Activated B cell treated with CpG ODN at 0.5 μM for 24 hours (primary cell): ENCODE measurements at regions not wholly inside any gene's neighbourhood (a gene's known extent, or its start where the extent isn't known, plus 50 kb on each side); places are given as distances from the start of the nearest gene placed in this dataset.

ENCODE experiments used
- ATAC-seq: fragments of 200-7000 bp; cut with Tn5 transposase; one replicate; pipeline ENCODE4 v1.10.0; 2021; ENCODE audit warnings: low read depth, mild to moderate bottlenecking, moderate library complexity
- CTCF ChIA-PET: fragments of 350-600 bp; sonication (Branson Sonifier 250); formaldehyde crosslinking; loops from one replicate; lab custom pipeline; 2021; ENCODE audit warnings: antibody characterized with exemption; lab: Charles Lee
- POLR2A ChIA-PET: fragments of 350-600 bp; sonication (Branson Sonifier 250); formaldehyde crosslinking; loops from one replicate; lab custom pipeline; 2021; ENCODE audit warnings: antibody characterized with exemption; lab: Charles Lee
- DNase-seq: peaks from one replicate; pipeline ENCODE4 v3.0.0; 2022
- H3K27ac Mint-ChIP-seq: one replicate; pipeline ENCODE4 v1.8.0; 2020; ENCODE audit warnings: mixed read lengths
- H3K27me3 Mint-ChIP-seq: one replicate; pipeline ENCODE4 v1.8.0; 2021; ENCODE audit warnings: mixed read lengths
- H3K36me3 Mint-ChIP-seq: one replicate; pipeline ENCODE4 v1.8.0; 2021; ENCODE audit warnings: low read depth, mixed read lengths
- H3K4me1 Mint-ChIP-seq: one replicate; pipeline ENCODE4 v1.8.0; 2021; ENCODE audit warnings: mixed read lengths
- H3K4me3 Mint-ChIP-seq: one replicate; pipeline ENCODE4 v1.8.0; 2020; ENCODE audit warnings: mild to moderate bottlenecking, mixed read lengths
- H3K9me3 Mint-ChIP-seq: one replicate; pipeline ENCODE4 v1.8.0; 2020; ENCODE audit warnings: mixed read lengths
- CTCF ChIP-seq: fragments of 200-600 bp; IDR thresholded peaks from one replicate; pipeline ENCODE4 v1.8.0; 2022; ENCODE audit warnings: antibody characterized with exemption, mild to moderate bottlenecking
- intact Hi-C: fragments of 100-400 bp; cut with micrococcal nuclease; formaldehyde crosslinking; loops from one replicate; pipeline ENCODE4 v1.15.1; 2024

- H3K27ac Mint-ChIP-seq, result no peak overlapping the region
- TF ChIP-seq CTCF, result no peak
- no peak overlapping the region for H3K4me3 Mint-ChIP-seq
- no peaks in the 10 kb centered on the region for H3K4me1 Mint-ChIP-seq
- H3K9me3 Mint-ChIP-seq, result no peaks in the 10 kb centered on the region
- H3K36me3 Mint-ChIP-seq, result no peaks in the 10 kb centered on the region
- no peaks in the 10 kb centered on the region for H3K27me3 Mint-ChIP-seq
- POLR2A ChIA-PET, result no interaction called here
- intact Hi-C loops, result loop anchor here (10.0 kb wide), 1 partner anchor 63 kb away; no protein-coding TSS in a partner anchor
- CTCF ChIA-PET, result no interaction called here
- no peak for DNase-seq
- no peak for ATAC-seq
These were observed 415.4 kb downstream of the MAGEB5 start for GRCh38 chrX:26631385-26631784.

- H3K4me1 Mint-ChIP-seq, result no peaks in the 10 kb centered on the region
- POLR2A ChIA-PET, result no interaction called here
- no peak for ATAC-seq
These were observed 398.0 kb downstream of the MAGEB5 start for GRCh38 chrX:26613956-26614355.

GRCh38 chrX:26606971-26607370 is 391.0 kb downstream of the MAGEB5 start:
- Mint-ChIP-seq H3K27ac (no peak overlapping the region), H3K4me3 (no peak overlapping the region), H3K27me3 (no peaks in the 10 kb centered on the region), H3K9me3 (no peaks in the 10 kb centered on the region), H3K36me3 (no peaks in the 10 kb centered on the region), H3K4me1 (no peaks in the 10 kb centered on the region)
- POLR2A ChIA-PET, result no interaction called here
- CTCF ChIA-PET, result no interaction called here
- ATAC-seq, result no peak
- no peak for DNase-seq
- intact Hi-C loops, result loop anchor here (10.0 kb wide), 1 partner anchor 68 kb away; no protein-coding TSS in a partner anchor
- TF ChIP-seq CTCF, result no peak

More at GRCh38 chrX:26613956-26614355, 398.0 kb downstream of the MAGEB5 start:
- no peak for TF ChIP-seq CTCF
- no peak overlapping the region for H3K27ac Mint-ChIP-seq
- no peak for DNase-seq
- intact Hi-C loops, result no loop called here
- H3K4me3 Mint-ChIP-seq, result no peak overlapping the region
- no peaks in the 10 kb centered on the region for H3K36me3 Mint-ChIP-seq
- H3K27me3 Mint-ChIP-seq, result no peaks in the 10 kb centered on the region
- CTCF ChIA-PET, result no interaction called here
- no peaks in the 10 kb centered on the region for H3K9me3 Mint-ChIP-seq

- ChIA-PET POLR2A (no interaction called here), CTCF (no interaction called here)
- no peak for DNase-seq
- no peaks in the 10 kb centered on the region for H3K36me3 Mint-ChIP-seq
- H3K27me3 Mint-ChIP-seq, result no peaks in the 10 kb centered on the region
- H3K4me3 Mint-ChIP-seq, result no peak overlapping the region
- H3K9me3 Mint-ChIP-seq, result no peaks in the 10 kb centered on the region
- H3K27ac Mint-ChIP-seq, result no peak overlapping the region
- TF ChIP-seq CTCF, result no peak
- no peaks in the 10 kb centered on the region for H3K4me1 Mint-ChIP-seq
- no peak for ATAC-seq
- intact Hi-C loops, result no loop called here
These were observed 382.0 kb downstream of the MAGEB5 start for GRCh38 chrX:26597981-26598380.

GRCh38 chrX:26590849-26591248 is 374.9 kb downstream of the MAGEB5 start:
- ChIA-PET POLR2A (no interaction called here), CTCF (no interaction called here)
- intact Hi-C loops, result no loop called here
- ATAC-seq (no peak), DNase-seq (no peak)
- Mint-ChIP-seq H3K27ac (no peak overlapping the region), H3K9me3 (no peaks in the 10 kb centered on the region), H3K4me3 (no peak overlapping the region), H3K4me1 (no peaks in the 10 kb centered on the region), H3K27me3 (no peaks in the 10 kb centered on the region), H3K36me3 (no peaks in the 10 kb centered on the region)
- no peak for TF ChIP-seq CTCF
